ENCODE measurements at regions not wholly inside any gene's neighbourhood (a gene's known extent, or its start where the extent isn't known, plus 50 kb on each side); places are given as distances from the start of the nearest gene placed in this dataset.

DNA sequence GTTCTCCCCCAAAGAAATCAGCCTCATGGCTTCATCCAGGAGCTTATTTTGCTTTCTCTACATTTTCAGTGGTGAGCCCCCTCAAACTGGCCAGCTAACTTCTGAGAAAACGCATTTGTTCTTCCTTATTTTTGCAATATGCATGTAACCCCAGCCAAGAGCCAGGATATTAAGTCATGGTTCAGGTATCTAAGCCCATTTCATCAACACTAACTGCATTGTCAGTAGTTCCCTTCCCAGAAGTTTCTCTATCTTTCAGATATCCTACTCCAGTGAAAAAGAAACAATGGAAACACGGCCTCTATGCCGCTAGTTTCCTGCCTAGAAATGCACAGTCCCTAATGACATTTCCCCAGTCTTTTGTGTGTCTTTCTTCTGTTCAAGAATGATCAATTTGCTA is 102.8 kb upstream of the RASSF8 start:
- H3K9me3 ChIP-seq = no peaks in the 10 kb centered on the region
- 84% methylated on average over 3 of the region's 3 CpGs for WGBS
- TF ChIP-seq EP300 (IDR thresholded peaks at IDR 0.05) = no peak
- TF ChIP-seq POLR2AphosphoS5 (IDR thresholded peaks at IDR 0.05) = no peak
- no peak for TF ChIP-seq POLR2A (IDR thresholded peaks at IDR 0.05)
- TF ChIP-seq, protein P1, sequence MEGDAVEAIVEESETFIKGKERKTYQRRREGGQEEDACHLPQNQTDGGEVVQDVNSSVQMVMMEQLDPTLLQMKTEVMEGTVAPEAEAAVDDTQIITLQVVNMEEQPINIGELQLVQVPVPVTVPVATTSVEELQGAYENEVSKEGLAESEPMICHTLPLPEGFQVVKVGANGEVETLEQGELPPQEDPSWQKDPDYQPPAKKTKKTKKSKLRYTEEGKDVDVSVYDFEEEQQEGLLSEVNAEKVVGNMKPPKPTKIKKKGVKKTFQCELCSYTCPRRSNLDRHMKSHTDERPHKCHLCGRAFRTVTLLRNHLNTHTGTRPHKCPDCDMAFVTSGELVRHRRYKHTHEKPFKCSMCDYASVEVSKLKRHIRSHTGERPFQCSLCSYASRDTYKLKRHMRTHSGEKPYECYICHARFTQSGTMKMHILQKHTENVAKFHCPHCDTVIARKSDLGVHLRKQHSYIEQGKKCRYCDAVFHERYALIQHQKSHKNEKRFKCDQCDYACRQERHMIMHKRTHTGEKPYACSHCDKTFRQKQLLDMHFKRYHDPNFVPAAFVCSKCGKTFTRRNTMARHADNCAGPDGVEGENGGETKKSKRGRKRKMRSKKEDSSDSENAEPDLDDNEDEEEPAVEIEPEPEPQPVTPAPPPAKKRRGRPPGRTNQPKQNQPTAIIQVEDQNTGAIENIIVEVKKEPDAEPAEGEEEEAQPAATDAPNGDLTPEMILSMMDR (IDR thresholded peaks at IDR 0.05) = no peak
- no peaks in the 10 kb centered on the region for H3K36me3 ChIP-seq
- DNase-seq (ENCODE audit: low spot score in 2 of 2) = no peak
- no peak overlapping the region for H3K4me3 ChIP-seq
- no peaks in the 10 kb centered on the region for H3K27me3 ChIP-seq
- H3K4me1 ChIP-seq = no peaks in the 10 kb centered on the region
- H3K27ac ChIP-seq = no peak overlapping the region

DNA sequence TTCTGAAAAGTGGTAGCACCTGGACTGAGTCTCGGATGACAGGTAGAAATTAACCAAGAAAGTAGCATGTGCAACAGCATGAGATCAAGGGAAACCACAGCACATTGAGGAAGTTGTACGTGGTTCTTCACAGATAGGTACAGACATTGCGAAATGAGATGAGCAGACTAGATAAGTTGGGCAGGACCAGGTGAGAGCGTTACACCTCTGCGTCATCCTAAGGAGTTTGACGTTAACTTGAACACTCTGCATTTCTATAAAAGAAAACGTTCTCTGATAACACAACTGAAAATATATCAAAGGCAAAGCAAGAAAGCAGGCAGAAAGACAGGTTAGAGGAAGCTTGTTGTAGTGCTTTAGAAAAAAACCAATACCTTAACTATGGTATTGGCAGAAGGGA is 98.5 kb upstream of the RASSF8 start:
- 49% methylated on average over 7 of the region's 7 CpGs for WGBS
- no peak overlapping the region for H3K4me3 ChIP-seq
- H3K27me3 ChIP-seq = no peaks in the 10 kb centered on the region
- TF ChIP-seq POLR2A (IDR thresholded peaks at IDR 0.05) (no peak), POLR2AphosphoS5 (IDR thresholded peaks at IDR 0.05) (no peak), EP300 (IDR thresholded peaks at IDR 0.05) (no peak)
- TF ChIP-seq, protein P1 (IDR thresholded peaks at IDR 0.05) = no peak
- H3K9me3 ChIP-seq = no peaks in the 10 kb centered on the region
- no peak for DNase-seq (ENCODE audit: low spot score in 2 of 2)
- H3K36me3 ChIP-seq = no peaks in the 10 kb centered on the region
- H3K27ac ChIP-seq = no peak overlapping the region
- H3K4me1 ChIP-seq = peaks cover 8% of the 10 kb centered on the region

DNA sequence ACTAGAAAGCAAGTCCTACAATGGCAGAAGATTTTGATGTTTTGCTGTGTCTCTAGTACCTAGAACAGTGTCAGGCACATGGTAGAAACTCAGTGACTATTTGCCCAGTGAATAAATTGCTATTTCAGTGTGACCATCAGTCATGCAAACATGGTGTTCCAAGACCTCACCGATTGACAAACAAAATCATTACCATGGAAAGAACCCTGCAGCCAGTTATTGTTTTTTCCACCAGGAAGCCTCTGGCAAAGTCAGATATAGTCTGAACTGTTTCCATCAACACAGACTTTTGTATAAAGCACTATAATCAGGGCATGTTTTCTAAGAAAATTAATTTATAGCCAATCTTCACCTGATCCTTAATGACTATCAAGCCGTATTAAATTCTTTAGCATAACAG is 97.3 kb upstream of the RASSF8 start:
- DNase-seq (ENCODE audit: low spot score in 2 of 2) = no peak
- Histone ChIP-seq H3K4me1 (peaks cover 8% of the 10 kb centered on the region), H3K27me3 (no peaks in the 10 kb centered on the region), H3K27ac (no peak overlapping the region), H3K4me3 (no peak overlapping the region), H3K36me3 (no peaks in the 10 kb centered on the region), H3K9me3 (no peaks in the 10 kb centered on the region)
- 73% methylated on average over 2 of the region's 2 CpGs for WGBS
- TF ChIP-seq POLR2A (IDR thresholded peaks at IDR 0.05) = no peak
- TF ChIP-seq POLR2AphosphoS5 (IDR thresholded peaks at IDR 0.05) = no peak

DNA sequence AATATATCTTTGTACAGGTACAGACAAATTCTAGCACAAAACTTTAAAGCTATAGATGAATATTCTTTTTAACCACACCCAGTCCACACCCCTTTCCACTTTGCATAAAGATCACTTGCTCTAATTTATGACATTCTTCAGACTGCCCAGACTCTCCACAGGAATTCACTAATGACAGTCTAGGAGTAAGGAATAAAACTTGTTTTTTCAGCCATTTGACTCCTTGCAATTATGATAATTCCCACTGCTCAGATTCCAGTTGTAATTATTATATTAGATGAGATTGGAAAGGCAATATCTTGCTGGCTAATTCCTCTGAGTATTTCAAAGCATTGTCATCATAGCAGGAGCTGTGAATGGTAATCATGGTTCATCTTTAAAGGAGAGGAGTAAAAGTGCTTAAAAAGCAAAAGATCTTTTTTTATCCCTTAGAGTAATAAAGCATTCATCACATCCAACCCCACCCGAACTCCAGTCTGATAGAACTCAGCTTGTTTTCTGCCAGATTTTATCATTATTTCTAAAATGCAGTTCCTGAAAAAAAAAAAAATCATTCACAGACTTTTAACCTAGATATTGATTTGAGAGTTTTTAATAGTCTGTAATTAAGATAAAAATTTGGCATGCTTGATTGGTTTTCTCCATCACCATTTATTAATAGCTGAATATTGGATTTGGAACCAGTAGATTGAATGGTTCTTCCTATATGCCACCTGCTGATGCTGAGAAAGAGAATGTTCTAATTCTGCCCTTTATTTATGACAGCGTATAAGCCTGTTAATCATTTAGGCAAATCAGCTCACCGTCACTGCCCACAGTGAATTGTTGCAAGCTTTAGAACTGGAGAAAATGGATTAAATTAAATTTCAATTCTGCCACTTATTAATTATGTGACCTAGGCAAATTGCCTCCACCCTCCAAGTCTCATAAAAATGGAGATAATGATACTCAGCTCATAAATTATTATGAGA is 93.9 kb upstream of the RASSF8 start:
- no peaks in the 10 kb centered on the region for H3K27me3 ChIP-seq

DNA sequence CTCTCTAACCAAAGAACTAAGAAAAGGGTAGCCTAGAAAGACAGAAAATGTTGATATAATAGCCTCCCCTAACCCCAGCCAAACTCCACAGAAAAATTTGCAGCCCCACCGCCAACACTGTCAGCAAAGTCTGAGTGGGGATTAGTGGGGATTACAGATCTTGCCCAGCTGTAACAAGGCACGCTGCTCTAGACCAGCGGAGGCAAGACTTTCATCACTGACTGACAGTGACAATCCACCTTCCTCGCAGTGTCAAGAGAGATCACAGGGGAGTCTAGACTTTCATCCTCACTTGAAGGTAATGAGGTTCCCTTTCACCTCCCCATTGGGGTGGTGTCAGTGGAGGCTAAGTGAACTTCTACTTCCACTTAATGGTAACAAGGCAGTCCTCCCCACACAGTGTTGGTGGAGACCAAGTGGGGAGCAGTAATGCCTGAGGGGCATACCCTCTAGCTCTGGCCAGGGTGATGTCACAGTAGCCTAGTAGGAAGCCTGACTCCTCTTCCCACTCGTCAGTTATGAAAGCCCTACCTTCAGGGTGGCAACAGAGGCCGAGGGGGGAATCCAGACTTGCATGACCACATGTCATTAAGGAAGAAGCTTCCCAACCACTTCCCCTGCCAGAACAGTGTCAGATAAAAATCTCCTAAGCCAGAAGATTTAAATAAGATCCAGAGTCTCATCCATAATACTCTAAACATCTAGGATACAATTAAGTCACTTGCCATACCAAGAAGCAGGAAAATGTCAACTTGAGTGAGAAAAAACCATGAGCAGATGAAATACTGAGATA is 91.7 kb upstream of the RASSF8 start:
- Histone ChIP-seq H3K4me1 (peaks cover 8% of the 10 kb centered on the region), H3K27me3 (no peaks in the 10 kb centered on the region), H3K36me3 (no peaks in the 10 kb centered on the region), H3K27ac (no peak overlapping the region), H3K9me3 (no peaks in the 10 kb centered on the region), H3K4me3 (no peak overlapping the region)
- 73% methylated on average over 6 of the region's 6 CpGs for WGBS
- TF ChIP-seq POLR2A (IDR thresholded peaks at IDR 0.05) (no peak), EP300 (IDR thresholded peaks at IDR 0.05) (no peak)
- no peak for DNase-seq (ENCODE audit: low spot score in 2 of 2)

More for the DNA sequence above, 93.9 kb upstream of the RASSF8 start:
- no peak for DNase-seq (ENCODE audit: low spot score in 2 of 2)
- Histone ChIP-seq H3K9me3 (no peaks in the 10 kb centered on the region), H3K4me3 (no peak overlapping the region), H3K27ac (no peak overlapping the region), H3K4me1 (peaks cover 8% of the 10 kb centered on the region), H3K36me3 (no peaks in the 10 kb centered on the region)
- WGBS = 64% methylated on average over 3 of the region's 3 CpGs
- no peak for TF ChIP-seq POLR2AphosphoS5 (IDR thresholded peaks at IDR 0.05)
- TF ChIP-seq, protein P1 (IDR thresholded peaks at IDR 0.05) = no peak
- no peak for TF ChIP-seq POLR2A (IDR thresholded peaks at IDR 0.05)
- TF ChIP-seq EP300 (IDR thresholded peaks at IDR 0.05) = no peak

DNA sequence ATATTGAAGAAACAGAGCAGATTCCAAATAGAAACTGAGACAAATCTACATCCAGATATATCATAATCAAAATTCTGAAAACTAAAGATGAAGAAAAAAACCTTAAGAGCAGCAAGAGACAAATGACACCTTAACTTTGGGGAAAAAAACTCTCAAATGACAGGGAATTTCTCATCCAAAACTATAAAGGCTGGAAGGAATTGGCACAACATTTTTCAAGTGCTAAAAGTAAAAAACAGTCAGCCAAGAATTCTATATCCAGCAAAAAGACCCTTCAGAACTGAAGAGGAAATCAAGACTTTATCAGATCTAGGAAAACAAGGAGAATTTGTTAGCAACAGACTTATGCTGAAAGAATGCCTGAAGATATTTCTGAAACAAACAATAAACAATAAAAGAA is 90.3 kb upstream of the RASSF8 start:
- Histone ChIP-seq H3K4me1 (peaks cover 8% of the 10 kb centered on the region), H3K27me3 (no peaks in the 10 kb centered on the region), H3K9me3 (no peaks in the 10 kb centered on the region), H3K27ac (no peak overlapping the region), H3K4me3 (no peak overlapping the region), H3K36me3 (no peaks in the 10 kb centered on the region)
- DNase-seq (ENCODE audit: low spot score in 2 of 2) = no peak
- TF ChIP-seq POLR2AphosphoS5 (IDR thresholded peaks at IDR 0.05) = no peak
- TF ChIP-seq, protein P1 (IDR thresholded peaks at IDR 0.05) = no peak
- no peak for TF ChIP-seq POLR2A (IDR thresholded peaks at IDR 0.05)
- no peak for TF ChIP-seq EP300 (IDR thresholded peaks at IDR 0.05)
